Kidney epithelial cell (primary cell): ENCODE measurements at regions not wholly inside any gene's neighbourhood (a gene's known extent, or its start where the extent isn't known, plus 50 kb on each side); places are given as distances from the start of the nearest gene placed in this dataset.

Source experiments
- DNase-seq: peaks from one replicate; pipeline ENCODE4 v3.0.0-alpha.2; 2010; ENCODE audit warnings: low read depth
- H3K27me3 ChIP-seq: 2 replicates; pipeline ENCODE4 v1.6.0; 2011; ENCODE audit warnings: low read length; ENCODE audit not compliant: control insufficient read depth, insufficient read depth
- H3K36me3 ChIP-seq: 2 replicates; pipeline ENCODE4 v1.5.1; 2011; ENCODE audit warnings: low read length; ENCODE audit not compliant: control insufficient read depth, insufficient read depth
- H3K4me3 ChIP-seq: 2 replicates; pipeline ENCODE4 v1.5.1; 2011; ENCODE audit warnings: low read depth, mild to moderate bottlenecking, control low read depth, low read length
- CTCF ChIP-seq: IDR thresholded peaks from 2 replicates; pipeline ENCODE4 v1.5.1; 2011; ENCODE audit warnings: mild to moderate bottlenecking, moderate library complexity, low read length, control low read depth, inconsistent platforms; ENCODE audit not compliant: insufficient read depth, poor library complexity, severe bottlenecking

GRCh38 chr7:51973939-51974338 is 657.3 kb upstream of the COBL start:
- no peak for TF ChIP-seq CTCF
- H3K4me3 ChIP-seq, result no peak overlapping the region
- H3K27me3 ChIP-seq, result no peaks in the 10 kb centered on the region
- H3K36me3 ChIP-seq, result no peaks in the 10 kb centered on the region
- DNase-seq, result no peak

- Histone ChIP-seq H3K4me3 (no peak overlapping the region), H3K36me3 (no peaks in the 10 kb centered on the region), H3K27me3 (no peaks in the 10 kb centered on the region)
- no peak for DNase-seq
- TF ChIP-seq CTCF, result no peak
Observed at GRCh38 chr7:51973071-51973470, 656.5 kb upstream of the COBL start.

DNA sequence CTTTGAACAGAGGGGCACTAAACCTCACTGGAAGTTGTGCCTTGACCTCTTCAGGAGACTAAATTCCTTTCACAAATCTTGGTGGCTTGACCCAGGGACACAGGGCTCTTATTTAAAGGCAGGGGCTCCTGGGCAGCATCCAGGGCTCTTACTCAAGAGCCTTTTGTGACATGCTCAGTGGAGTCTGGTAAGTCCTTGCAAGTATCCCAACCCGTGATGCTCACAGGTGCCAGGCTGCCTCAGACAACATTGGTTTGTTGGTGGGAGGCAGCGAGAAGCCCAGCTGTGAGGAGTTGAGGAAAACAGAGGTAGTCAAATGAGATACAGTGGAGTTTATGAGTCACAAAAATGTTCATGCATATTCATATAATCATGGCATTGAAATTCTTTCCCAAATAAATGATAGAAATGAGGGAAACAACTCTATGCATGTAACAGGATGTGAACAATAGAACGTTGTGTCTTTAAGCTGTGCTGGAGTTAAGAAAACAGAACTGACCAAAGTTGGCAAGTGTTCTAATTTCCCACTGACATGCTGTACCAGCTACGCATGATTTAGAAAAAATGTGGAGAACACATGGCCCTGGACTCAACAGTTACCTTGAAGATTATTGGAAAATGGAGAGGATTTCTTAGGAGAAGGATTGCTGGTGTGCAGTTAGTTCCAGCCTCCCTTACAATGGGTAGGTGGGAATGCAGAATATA is 654.5 kb upstream of the COBL start:
- no peaks in the 10 kb centered on the region for H3K36me3 ChIP-seq
- H3K27me3 ChIP-seq, result no peaks in the 10 kb centered on the region
- H3K4me3 ChIP-seq, result no peak overlapping the region
- DNase-seq, result no peak
- no peak for TF ChIP-seq CTCF

DNA sequence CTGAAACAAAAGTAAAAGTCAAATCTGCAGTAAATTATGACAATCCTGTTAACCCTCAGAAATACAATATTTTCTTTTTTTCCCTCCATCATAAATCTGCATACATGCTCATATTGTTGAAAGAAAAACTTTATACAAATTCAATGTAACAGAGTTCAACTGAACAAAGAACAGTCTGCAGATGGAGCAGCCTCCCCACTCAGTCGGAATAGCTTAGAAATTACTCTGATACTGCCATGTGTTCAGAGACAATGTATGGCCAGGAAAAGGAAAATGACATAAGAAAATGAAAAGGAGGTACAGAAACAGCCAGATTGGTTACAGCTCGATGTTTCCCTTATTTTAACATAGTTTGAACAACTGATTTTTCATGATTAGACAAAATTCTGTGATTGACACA is 651.9 kb upstream of the COBL start:
- TF ChIP-seq CTCF, result no peak
- no peaks in the 10 kb centered on the region for H3K36me3 ChIP-seq
- no peaks in the 10 kb centered on the region for H3K27me3 ChIP-seq
- DNase-seq, result no peak
- no peak overlapping the region for H3K4me3 ChIP-seq

DNA sequence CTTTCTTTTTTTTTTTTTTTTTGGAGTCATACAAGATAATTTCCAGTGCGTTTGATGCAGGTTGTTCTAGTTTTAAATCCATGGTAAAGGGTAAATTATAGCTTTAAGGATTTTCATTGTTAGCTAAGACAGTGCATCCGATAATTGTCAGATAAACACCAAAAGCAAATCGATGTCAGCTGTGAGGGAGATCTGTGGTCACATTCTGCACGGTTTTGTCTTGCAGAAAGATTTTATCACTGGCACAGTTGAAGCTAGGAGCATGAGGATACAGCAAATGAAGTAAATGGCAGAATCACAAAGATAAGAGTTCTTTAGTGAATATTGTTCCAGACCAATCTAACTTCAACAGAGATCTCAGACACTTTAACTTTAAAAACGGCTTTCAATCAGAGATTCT is 648.8 kb upstream of the COBL start:
- H3K4me3 ChIP-seq, result no peak overlapping the region
- no peaks in the 10 kb centered on the region for H3K36me3 ChIP-seq
- DNase-seq, result no peak
- TF ChIP-seq CTCF, result no peak
- no peaks in the 10 kb centered on the region for H3K27me3 ChIP-seq

- H3K36me3 ChIP-seq, result no peaks in the 10 kb centered on the region
- no peak for DNase-seq
Observed at GRCh38 chr7:51961804-51962203, 645.2 kb upstream of the COBL start.

More at GRCh38 chr7:51961804-51962203, 645.2 kb upstream of the COBL start:
- Histone ChIP-seq H3K4me3 (no peak overlapping the region), H3K27me3 (no peaks in the 10 kb centered on the region)
- TF ChIP-seq CTCF, result no peak
